AG04450 (cell line): ENCODE measurements at regions not wholly inside any gene's neighbourhood (a gene's known extent, or its start where the extent isn't known, plus 50 kb on each side); places are given as distances from the start of the nearest gene placed in this dataset.

Experiments used
- CTCF ChIA-PET: fragments of 300-600, 350-600 bp; formaldehyde crosslinking; extraction: SDS; loops from one replicate; lab custom pipeline; 2022; ENCODE audit warnings: antibody characterized with exemption, inconsistent platforms; lab: Charles Lee
- POLR2A ChIA-PET: fragments of 350-600 bp; formaldehyde crosslinking; extraction: SDS; loops from one replicate; lab custom pipeline; 2021; ENCODE audit warnings: antibody characterized with exemption, inconsistent platforms; lab: Yijun Ruan, JAX
- DNase-seq: peaks from one replicate; pipeline ENCODE4 v3.0.0-alpha.2; 2011; ENCODE audit warnings: low read depth, low spot score
- H3K27ac ChIP-seq: one replicate; pipeline ENCODE4 v1.5.1; 2012; ENCODE audit warnings: low read depth, low read length, control low read depth
- H3K27me3 ChIP-seq: one replicate; pipeline ENCODE4 v1.6.0; 2012; ENCODE audit warnings: low read length; ENCODE audit not compliant: control insufficient read depth, insufficient read depth
- H3K4me3 ChIP-seq: 2 replicates; pipeline ENCODE4 v1.5.1; 2011; ENCODE audit warnings: mild to moderate bottlenecking, low read depth, low read length, control low read depth
- H3K9me3 ChIP-seq: 2 replicates; pipeline ENCODE4 v1.5.1; 2012; ENCODE audit warnings: low read length; ENCODE audit not compliant: control insufficient read depth, insufficient read depth
- TF ChIP-seq, protein P1 (sequence below): IDR thresholded peaks from 2 replicates; pipeline ENCODE4 v1.5.1; 2011; ENCODE audit warnings: low read depth, low read length, control low read depth, inconsistent platforms

DNA sequence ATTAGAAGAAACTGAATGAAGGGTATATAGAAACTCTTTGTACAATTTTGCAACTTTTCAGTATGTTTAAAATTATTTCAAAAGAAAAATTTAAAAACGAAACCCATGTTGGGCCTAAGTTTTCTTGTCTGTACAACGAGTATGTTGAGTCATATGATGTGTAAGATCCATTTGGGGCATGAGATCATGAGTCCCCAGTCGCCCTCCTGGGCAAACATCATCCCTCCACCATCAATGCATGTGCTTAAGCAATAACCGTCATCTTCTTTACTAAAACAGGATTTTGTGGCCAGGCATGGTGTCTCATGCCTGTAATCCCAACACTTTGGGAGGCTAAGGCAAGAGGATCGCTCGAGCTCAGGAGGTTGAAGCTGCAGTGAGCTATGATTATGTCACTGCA lies 54.2 kb upstream of the CDCA7L start:
- DNase-seq: no peak
- Histone ChIP-seq H3K9me3 (no peaks in the 10 kb centered on the region), H3K4me3 (no peak overlapping the region), H3K27ac (no peak overlapping the region), H3K27me3 (peaks cover 2% of the 10 kb centered on the region)
- TF ChIP-seq, protein P1, sequence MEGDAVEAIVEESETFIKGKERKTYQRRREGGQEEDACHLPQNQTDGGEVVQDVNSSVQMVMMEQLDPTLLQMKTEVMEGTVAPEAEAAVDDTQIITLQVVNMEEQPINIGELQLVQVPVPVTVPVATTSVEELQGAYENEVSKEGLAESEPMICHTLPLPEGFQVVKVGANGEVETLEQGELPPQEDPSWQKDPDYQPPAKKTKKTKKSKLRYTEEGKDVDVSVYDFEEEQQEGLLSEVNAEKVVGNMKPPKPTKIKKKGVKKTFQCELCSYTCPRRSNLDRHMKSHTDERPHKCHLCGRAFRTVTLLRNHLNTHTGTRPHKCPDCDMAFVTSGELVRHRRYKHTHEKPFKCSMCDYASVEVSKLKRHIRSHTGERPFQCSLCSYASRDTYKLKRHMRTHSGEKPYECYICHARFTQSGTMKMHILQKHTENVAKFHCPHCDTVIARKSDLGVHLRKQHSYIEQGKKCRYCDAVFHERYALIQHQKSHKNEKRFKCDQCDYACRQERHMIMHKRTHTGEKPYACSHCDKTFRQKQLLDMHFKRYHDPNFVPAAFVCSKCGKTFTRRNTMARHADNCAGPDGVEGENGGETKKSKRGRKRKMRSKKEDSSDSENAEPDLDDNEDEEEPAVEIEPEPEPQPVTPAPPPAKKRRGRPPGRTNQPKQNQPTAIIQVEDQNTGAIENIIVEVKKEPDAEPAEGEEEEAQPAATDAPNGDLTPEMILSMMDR: no peak
- ChIA-PET CTCF (no interaction called here), POLR2A (no interaction called here)

DNA sequence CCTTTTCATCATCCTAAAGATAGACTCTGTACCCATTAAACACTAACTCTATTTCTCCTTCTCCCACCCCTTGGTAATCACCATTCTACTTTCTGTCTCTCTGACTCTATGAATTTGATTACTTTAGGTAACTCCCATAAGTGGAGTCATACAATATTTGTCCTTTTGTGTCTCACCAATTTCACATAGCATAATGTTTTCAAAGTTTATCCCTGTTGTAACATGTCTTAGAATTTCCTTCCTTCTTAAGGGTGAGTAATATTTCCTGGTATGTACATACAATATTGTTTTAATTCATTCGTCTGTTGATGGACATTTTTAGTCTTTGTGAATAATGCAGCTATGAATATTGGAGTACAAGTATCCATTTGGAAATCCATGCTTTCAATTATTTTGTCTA lies 50.9 kb upstream of the CDCA7L start:
- DNase-seq: no peak
- CTCF ChIA-PET: no interaction called here

More for the DNA sequence above, 50.9 kb upstream of the CDCA7L start:
- Histone ChIP-seq H3K27ac (no peak overlapping the region), H3K9me3 (no peaks in the 10 kb centered on the region), H3K27me3 (no peaks in the 10 kb centered on the region), H3K4me3 (no peak overlapping the region)
- POLR2A ChIA-PET: no interaction called here
- TF ChIP-seq, protein P1: no peak
